HAP-1 (cell line): ENCODE measurements at regions not wholly inside any gene's neighbourhood (a gene's known extent, or its start where the extent isn't known, plus 50 kb on each side); places are given as distances from the start of the nearest gene placed in this dataset.
A peak's percentile ranks its signal among the peaks of the same experiment; 100 is the strongest.

Experiments
- DNase-seq, 2 experiments: peaks; one replicate each; pipeline ENCODE4 v3.0.0-alpha.2; 2016 to 2020; ENCODE audit warnings: low spot score in 2 of 2
- H3K27me3 ChIP-seq: fragments of 250-450 bp; sonication (Bioruptor Pico); 2 replicates; pipeline ENCODE4 v1.5.1; 2020; ENCODE audit warnings: low read depth, mild to moderate bottlenecking, moderate library complexity
- H3K36me3 ChIP-seq: fragments of 250-450 bp; sonication (Bioruptor Pico); replicated peaks from 2 replicates; pipeline ENCODE4 v1.5.1; 2020; ENCODE audit warnings: mild to moderate bottlenecking
- H3K4me1 ChIP-seq: fragments of 250-450 bp; sonication (Bioruptor Pico); 2 replicates; pipeline ENCODE4 v1.5.1; 2020; ENCODE audit warnings: mild to moderate bottlenecking
- H3K4me3 ChIP-seq: fragments of 250-450 bp; sonication (Bioruptor Pico); 2 replicates; pipeline ENCODE4 v1.5.1; 2020; ENCODE audit warnings: mild to moderate bottlenecking, moderate library complexity
- H3K9me3 ChIP-seq: fragments of 250-450 bp; sonication (Bioruptor Pico); 2 replicates; pipeline ENCODE4 v1.5.1; 2020; ENCODE audit warnings: mild to moderate bottlenecking, moderate library complexity
- in situ Hi-C: fragments of 300-500 bp; cut with MboI; formaldehyde crosslinking; loops from 3 replicates; pipeline ENCODE4 v1.14.3; 2020; ENCODE audit warnings: low sequenced_read_pairs, inconsistent platforms, mixed read lengths

DNA sequence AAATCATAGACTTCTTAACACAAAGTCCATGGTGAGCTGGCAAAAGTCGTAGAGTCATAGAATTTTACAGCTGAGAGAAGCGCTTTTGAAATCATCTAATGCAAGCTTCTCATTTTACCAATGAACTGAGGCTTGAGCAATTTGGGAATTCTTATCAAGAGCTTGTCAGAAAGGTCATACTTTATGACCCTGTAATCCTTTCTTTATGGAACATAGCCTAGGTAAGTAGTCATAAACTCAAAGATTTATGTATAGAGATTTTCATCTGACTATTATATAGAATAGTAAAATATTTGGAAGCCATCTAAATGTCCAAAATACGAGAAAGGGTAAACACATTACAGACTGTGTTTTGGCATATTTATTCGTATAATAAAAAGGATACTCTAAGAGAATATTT is 563.5 kb downstream of the PCDH7 start:
- DNase-seq = no peak
- in situ Hi-C loops = no loop called here

DNA sequence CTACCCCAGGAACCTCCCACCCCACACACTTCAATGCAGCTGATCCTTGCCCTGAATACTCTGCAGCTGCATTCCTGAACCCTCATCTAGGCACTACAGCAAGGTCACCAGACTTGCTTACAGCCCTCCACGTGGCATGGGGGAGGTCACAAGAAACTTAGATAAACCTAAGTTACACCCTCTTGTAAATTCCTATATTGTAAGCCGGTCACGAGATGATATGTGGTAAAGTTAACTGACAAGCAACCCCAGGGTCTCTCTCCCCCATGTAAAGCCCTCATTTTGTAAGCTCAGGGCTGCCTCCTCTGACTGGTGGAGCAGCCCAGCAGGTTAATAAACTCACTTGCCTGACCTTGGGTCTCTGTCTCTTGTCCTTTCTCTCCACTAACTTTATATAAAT is 570.7 kb downstream of the PCDH7 start:
- in situ Hi-C loops = no loop called here
- Histone ChIP-seq H3K36me3 (no peaks in the 10 kb centered on the region), H3K9me3 (no peaks in the 10 kb centered on the region), H3K4me1 (peaks cover 10% of the 10 kb centered on the region), H3K4me3 (no peak overlapping the region), H3K27me3 (peaks cover 3% of the 10 kb centered on the region; the same call in 1 of the 2 replicates)
- DNase-seq = no peak

More for the DNA sequence above, 563.5 kb downstream of the PCDH7 start:
- no peaks in the 10 kb centered on the region for H3K9me3 ChIP-seq
- H3K4me3 ChIP-seq = no peak overlapping the region
- H3K27me3 ChIP-seq = peaks cover 7% of the 10 kb centered on the region; the same call in 1 of the 2 replicates
- 0 out of 2 replicates have a peak, but pooled peaks cover 2% of the 10 kb centered on the region for H3K4me1 ChIP-seq
- H3K36me3 ChIP-seq = no peaks in the 10 kb centered on the region

DNA sequence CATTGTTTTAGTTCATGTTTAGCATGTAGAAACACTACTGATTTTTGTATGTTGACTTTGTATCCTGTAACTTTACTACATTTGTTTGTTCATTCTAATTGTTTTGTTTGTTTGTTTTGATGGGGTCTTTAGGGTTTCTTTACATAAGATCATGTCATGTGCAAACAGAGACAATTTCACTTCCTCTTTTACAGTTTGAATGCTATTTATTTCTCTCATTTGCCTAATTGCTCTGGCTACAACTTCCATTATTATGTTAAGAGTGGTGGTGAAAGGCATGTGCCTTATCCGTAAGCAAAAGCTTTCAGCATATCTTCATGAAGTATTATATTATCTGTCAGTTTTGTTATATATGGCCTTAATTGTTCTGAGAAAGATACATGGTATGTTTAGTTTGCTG is 571.1 kb downstream of the PCDH7 start:
- Histone ChIP-seq H3K4me3 (no peak overlapping the region), H3K27me3 (peaks cover 3% of the 10 kb centered on the region; the same call in 1 of the 2 replicates), H3K4me1 (peaks cover 10% of the 10 kb centered on the region), H3K36me3 (no peaks in the 10 kb centered on the region), H3K9me3 (no peaks in the 10 kb centered on the region)
- in situ Hi-C loops = no loop called here
- DNase-seq = peak in 1 of 2 experiments; percentile 53

DNA sequence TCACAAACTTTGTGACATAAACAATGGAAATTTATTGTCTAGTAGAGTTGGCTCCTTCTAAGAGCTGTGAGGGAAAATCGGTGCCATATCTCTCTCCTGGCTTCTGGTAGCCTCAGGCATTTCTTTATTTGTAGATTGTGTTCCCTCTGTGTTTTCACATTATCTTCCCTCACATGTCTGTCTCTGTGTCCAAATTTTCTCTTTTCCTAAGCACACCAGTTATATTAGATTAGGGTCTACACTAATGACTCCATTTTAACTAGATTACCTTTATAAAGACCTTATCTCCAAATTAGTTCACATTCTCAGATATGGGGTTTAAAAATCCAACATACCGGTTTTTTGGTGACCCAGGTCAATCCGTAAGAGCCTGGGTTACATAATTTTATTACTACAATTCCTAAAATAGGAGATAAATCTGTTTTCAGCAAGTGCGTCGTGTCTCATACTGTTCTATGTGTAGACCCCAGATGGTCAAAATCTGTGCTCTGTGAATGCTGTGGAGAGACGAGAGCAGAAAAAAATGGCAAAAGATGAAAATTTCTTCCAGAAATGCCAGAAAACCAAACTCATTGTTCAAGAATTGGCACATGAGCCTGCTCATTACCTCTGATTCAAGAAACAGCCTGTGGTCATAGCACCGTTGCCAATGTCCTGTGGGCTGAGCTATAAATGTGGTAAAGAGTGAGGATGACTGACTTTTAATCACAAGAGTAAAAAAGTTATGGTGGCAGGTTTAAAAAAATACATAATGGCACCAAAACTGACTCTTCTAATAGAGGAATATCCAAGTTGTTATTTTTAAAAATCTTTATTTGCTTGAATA is 574.7 kb downstream of the PCDH7 start:
- H3K27me3 ChIP-seq = peaks cover 3% of the 10 kb centered on the region; the same call in 1 of the 2 replicates
- H3K9me3 ChIP-seq = no peaks in the 10 kb centered on the region
- in situ Hi-C loops = no loop called here
- no peak for DNase-seq
- H3K36me3 ChIP-seq = no peaks in the 10 kb centered on the region
- H3K4me3 ChIP-seq = no peak overlapping the region
- peaks cover 8% of the 10 kb centered on the region for H3K4me1 ChIP-seq

DNA sequence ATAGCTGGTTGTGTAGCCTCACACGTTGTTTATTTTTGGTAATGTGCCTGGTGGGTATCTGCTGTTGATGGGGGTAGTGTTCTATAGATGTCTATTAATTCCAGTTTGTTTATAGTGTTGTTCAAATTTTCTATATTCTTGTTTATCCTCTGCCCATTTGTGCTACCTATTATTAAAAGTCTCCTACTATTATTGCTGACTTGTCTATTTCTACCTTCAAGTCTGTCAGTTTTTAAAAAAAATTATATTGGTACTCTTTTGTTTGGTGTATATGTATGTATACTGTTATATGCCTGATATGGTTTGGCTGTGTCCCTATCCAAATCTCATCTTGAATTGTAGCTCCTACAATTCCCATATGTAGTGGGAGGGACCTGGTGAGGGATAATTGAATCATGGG is 578.6 kb downstream of the PCDH7 start:
- no peak overlapping the region for H3K4me3 ChIP-seq
- H3K27me3 ChIP-seq = peaks cover 3% of the 10 kb centered on the region; the same call in 1 of the 2 replicates
- in situ Hi-C loops = no loop called here
- H3K4me1 ChIP-seq = no peaks in the 10 kb centered on the region
- H3K36me3 ChIP-seq = no peaks in the 10 kb centered on the region
- no peak for DNase-seq
- H3K9me3 ChIP-seq = no peaks in the 10 kb centered on the region

DNA sequence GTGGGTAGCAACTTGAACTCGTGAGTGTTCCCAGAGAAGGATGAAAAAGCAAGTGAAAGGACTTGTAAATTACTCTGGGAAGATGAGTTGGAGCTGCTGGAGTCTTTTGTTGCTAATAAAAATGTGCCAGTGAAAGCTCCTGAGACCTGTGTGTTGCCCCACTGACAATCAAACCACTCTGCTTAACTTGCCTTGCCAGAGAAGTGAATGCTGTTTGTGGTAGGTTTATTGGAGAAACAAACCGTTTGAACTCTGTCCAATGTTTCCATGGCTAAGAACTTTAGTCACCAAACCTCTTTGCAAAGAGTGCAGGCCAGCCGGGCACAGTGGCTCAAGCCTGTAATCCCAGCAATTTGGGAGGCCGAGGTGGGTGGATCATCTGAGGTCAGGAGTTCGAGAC is 586.9 kb downstream of the PCDH7 start:
- no peaks in the 10 kb centered on the region for H3K4me1 ChIP-seq
- DNase-seq = no peak
- H3K4me3 ChIP-seq = no peak overlapping the region
- H3K27me3 ChIP-seq = no peaks in the 10 kb centered on the region
- H3K36me3 ChIP-seq = no peaks in the 10 kb centered on the region
- no peaks in the 10 kb centered on the region for H3K9me3 ChIP-seq
- in situ Hi-C loops = loop anchor here (25.0 kb wide), 1 partner anchor 595 kb away; the partner anchor contains the start of gene PCDH7

DNA sequence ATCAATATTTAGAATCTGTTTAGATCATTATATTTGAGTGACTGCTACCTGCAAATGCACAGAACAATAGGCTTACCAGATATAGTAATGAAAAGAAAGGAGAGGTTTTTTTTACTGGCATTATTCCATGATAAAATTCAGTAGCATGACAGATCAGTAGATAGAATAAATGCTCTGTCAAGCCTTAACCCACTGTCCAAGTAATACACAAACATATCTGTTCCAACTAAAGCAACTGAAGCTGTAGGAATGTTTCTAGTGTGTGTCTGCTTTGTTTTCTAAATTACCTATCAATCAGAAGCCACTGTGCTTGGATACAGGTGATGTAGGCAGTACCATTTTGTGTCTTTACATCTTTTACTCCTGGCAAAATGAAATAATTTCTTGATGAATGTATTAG is 604.6 kb downstream of the PCDH7 start:
- DNase-seq = no peak
- in situ Hi-C loops = loop anchor here (25.0 kb wide), 1 partner anchor 613 kb away; the partner anchor contains the start of gene PCDH7
- H3K4me1 ChIP-seq = no peaks in the 10 kb centered on the region
- no peaks in the 10 kb centered on the region for H3K36me3 ChIP-seq
- no peak overlapping the region for H3K4me3 ChIP-seq
- H3K9me3 ChIP-seq = no peaks in the 10 kb centered on the region
- H3K27me3 ChIP-seq = no peaks in the 10 kb centered on the region

DNA sequence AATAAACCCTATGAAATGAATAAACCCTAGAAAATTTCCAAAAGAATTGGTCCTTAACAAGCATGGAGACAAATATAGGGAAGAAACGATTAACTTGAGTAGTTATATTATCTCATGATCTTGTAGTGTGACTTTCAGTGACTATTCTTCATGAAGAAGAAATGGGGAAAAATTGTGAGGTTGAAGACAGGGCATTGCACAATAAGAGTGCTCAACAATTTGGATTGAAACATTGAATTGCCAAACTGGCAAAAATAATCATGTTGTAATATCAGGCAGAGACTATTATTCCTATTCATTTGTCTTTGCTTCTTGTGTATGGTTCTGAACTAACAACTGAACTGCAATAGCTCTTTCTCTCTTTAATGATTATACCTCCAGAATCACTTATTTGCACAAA is 605.1 kb downstream of the PCDH7 start:
- H3K4me3 ChIP-seq = no peak overlapping the region
- no peaks in the 10 kb centered on the region for H3K36me3 ChIP-seq
- H3K9me3 ChIP-seq = no peaks in the 10 kb centered on the region
- no peaks in the 10 kb centered on the region for H3K27me3 ChIP-seq
- in situ Hi-C loops = no loop called here
- no peak for DNase-seq
- H3K4me1 ChIP-seq = no peaks in the 10 kb centered on the region

DNA sequence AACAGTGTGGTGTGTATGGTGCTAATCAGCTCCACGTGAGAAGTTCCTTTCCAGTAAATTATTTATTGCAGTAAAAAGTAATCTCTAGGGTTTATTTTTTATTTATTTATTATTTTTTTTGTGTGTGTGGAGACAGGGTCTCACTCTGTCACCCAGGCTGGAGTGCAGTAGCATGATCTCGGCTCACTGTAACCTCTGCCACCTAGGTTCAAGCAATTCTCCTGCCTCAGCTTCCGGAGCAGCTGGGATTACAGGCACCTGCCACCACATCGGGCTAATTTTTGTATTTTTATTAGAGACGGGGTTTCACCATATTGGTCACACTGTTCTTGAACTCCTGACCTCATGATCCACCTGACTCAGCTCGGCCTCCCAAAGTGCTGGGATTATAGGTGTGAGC is 606.9 kb downstream of the PCDH7 start:
- Histone ChIP-seq H3K4me1 (no peaks in the 10 kb centered on the region), H3K9me3 (no peaks in the 10 kb centered on the region), H3K36me3 (no peaks in the 10 kb centered on the region), H3K4me3 (no peak overlapping the region), H3K27me3 (no peaks in the 10 kb centered on the region)
- in situ Hi-C loops = no loop called here
- DNase-seq = no peak

DNA sequence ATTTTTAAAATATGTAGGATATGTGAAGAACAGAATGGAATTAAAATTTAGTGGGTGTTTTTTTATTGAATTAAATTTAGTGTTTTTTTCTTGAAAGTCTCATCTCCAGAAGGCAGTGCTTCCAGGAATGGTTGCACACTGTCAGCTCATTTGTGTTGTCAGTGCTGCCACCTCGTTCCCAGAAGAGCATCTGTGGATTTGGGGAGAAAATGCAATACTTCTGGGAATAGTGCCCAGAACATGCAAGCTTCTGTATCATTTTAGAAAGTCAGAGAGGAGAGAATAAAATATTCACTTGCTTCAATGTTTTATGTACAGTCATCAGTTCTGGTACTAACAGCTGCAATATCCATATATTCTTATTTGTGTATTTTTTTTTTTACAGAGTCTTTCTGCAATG is 608.8 kb downstream of the PCDH7 start:
- H3K9me3 ChIP-seq = no peaks in the 10 kb centered on the region
- no peaks in the 10 kb centered on the region for H3K4me1 ChIP-seq
- no peak overlapping the region for H3K4me3 ChIP-seq
- no peaks in the 10 kb centered on the region for H3K27me3 ChIP-seq
- H3K36me3 ChIP-seq = no peaks in the 10 kb centered on the region
- in situ Hi-C loops = no loop called here
- no peak for DNase-seq

DNA sequence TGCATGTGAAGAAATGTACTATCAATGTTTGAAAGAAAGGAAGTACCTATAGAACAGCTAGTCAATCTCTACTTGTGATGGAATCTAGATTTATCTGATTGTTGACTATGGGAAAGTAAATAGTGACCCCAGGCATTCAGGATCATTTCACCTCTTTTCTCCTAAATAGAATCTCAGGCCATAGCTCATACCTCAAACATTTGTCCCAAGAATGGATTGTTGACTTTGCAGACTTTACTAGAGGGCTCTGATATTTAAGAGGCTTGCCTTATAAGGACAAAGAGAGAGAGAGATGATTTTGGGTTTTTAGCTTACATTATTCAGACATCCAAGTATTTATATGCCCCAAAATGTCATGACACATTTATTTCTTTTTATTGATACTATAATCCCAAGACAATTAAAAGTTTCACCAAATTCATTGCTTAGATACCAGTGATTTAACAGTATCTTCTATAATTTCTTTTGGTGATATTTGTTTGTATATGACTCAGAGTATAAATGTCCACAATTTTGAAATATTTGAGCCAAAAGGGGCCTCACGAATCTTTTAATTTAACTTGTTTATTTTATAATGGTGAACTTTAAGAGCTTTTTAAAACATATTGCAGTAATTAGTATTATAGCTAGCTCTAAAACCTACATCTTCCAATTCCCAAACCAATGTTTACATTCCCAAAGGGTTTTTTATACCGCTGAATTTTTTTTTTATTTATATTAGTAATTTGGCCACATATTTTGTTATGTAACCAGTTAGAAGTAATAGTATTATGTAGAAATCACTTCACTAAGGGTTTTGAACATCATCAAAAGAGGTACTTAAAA is 614.1 kb downstream of the PCDH7 start:
- no peaks in the 10 kb centered on the region for H3K9me3 ChIP-seq
- in situ Hi-C loops = no loop called here

DNA sequence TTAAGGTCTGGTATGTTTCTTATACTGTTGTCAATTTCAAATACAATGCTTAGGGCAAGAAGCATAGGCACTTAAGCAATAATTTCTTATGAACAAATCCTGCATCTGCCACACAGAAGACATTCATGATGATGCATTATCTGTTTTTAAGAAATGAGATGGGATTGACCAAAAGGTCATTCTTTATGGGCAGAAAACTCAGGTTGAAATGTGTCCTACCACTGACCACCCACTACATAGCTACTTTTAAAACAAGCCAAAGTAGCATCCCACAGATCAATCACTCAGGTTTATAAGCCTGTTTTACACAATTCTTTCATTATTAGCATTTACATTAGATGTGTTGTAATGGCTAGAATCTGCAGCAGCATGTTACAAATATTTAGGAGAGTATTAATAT is 617.8 kb downstream of the PCDH7 start:
- no peak for DNase-seq
- in situ Hi-C loops = no loop called here
- H3K27me3 ChIP-seq = no peaks in the 10 kb centered on the region
- H3K4me3 ChIP-seq = no peak overlapping the region
- H3K4me1 ChIP-seq = no peaks in the 10 kb centered on the region
- H3K36me3 ChIP-seq = no peaks in the 10 kb centered on the region
- no peaks in the 10 kb centered on the region for H3K9me3 ChIP-seq

More for the DNA sequence above, 614.1 kb downstream of the PCDH7 start:
- H3K27me3 ChIP-seq = no peaks in the 10 kb centered on the region
- DNase-seq = no peak
- H3K36me3 ChIP-seq = no peaks in the 10 kb centered on the region
- H3K4me3 ChIP-seq = no peak overlapping the region
- no peaks in the 10 kb centered on the region for H3K4me1 ChIP-seq

DNA sequence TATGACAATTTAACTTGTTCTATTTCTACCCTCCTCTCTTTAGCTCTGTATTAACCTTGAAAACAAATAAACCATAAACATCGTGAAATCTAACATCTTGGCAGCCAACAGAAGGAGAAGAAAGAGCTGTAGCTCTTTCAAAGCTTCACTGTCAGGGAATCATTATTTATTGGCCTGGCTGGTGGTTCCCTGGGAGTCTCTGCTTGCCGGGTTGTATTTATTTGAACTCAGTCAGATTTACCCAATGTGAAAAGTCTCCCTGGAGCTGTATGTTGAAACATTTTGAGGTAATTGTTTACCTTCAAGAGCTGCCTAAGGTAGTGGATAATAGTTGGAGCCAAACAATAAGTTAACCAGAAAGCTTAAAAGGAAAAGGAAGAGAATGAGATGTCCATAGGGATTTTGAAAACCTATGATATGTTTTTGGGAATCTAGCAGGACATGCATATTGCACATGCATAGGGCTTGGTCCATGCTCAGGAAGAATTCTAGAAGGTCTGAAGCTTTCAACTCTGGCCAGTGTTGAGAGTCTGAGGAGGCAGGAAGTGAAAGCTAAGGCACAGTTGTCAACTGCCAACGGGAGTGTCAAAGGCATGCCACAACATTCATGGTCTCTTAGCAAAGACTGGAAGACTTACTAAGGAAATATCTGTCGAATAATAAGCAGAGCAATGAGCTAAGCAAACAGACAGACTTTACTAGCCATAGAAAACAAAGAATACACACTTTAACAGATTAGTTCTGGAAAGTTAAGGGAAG is 621.6 kb downstream of the PCDH7 start:
- H3K4me3 ChIP-seq = no peak overlapping the region
- in situ Hi-C loops = no loop called here
- H3K36me3 ChIP-seq = no peaks in the 10 kb centered on the region
- no peaks in the 10 kb centered on the region for H3K4me1 ChIP-seq
- H3K9me3 ChIP-seq = no peaks in the 10 kb centered on the region
- no peak for DNase-seq
- H3K27me3 ChIP-seq = no peaks in the 10 kb centered on the region
